GM12878 (cell line): ENCODE measurements at regions not wholly inside any gene's neighbourhood (a gene's known extent, or its start where the extent isn't known, plus 50 kb on each side); places are given as distances from the start of the nearest gene placed in this dataset.

Source experiments
- ATAC-seq: fragments of 200-7000 bp; cut with Tn5 transposase; 3 replicates; pipeline ENCODE4 v1.9.1; 2020; ENCODE audit warnings: mild to moderate bottlenecking, moderate library complexity
- BruUV-seq: library from RNA; stranded (reverse); fragments of 400-500 nt; replicated peaks from 2 replicates; lab custom pipeline; 2021; lab: Mats Ljungman, UMichigan
- CTCF ChIA-PET: fragments of 300-600 bp; sonication (Branson Sonifier 250); formaldehyde crosslinking; extraction: SDS; loops from one replicate; lab custom pipeline; 2021; ENCODE audit warnings: inconsistent platforms; lab: Yijun Ruan, JAX
- POLR2A ChIA-PET: fragments of 350-600 bp; formaldehyde crosslinking; extraction: SDS; loops from one replicate; lab custom pipeline; 2021; ENCODE audit warnings: inconsistent platforms; lab: Charles Lee
- RAD21 ChIA-PET: fragments of 300-600 bp; sonication (Branson Sonifier 250); formaldehyde crosslinking; loops from one replicate; lab custom pipeline; 2023; ENCODE audit warnings: antibody characterized with exemption; ENCODE audit not compliant: unreplicated experiment; lab: Charles Lee
- SMC1A ChIA-PET: fragments of 300-600 bp; sonication (Branson Sonifier 250); formaldehyde crosslinking; loops from one replicate; lab custom pipeline; 2023; ENCODE audit not compliant: unreplicated experiment, uncharacterized antibody; lab: Charles Lee
- DNase-seq: peaks from one replicate; pipeline ENCODE4 v3.0.0-alpha.2; 2011; ENCODE audit warnings: low read depth, low spot score
- FAIRE-seq: peaks from 3 replicates; lab custom pipeline; 2011; peaks lifted over from hg19 to GRCh38; lab: Jason Lieb, UNC
- H2AFZ ChIP-seq: 2 replicates; pipeline ENCODE4 v1.6.0; 2011; ENCODE audit warnings: low read depth, low read length, control low read depth; ENCODE audit not compliant: control insufficient read depth
- H3K27ac ChIP-seq: 2 replicates; pipeline ENCODE4 v1.5.1; 2011; ENCODE audit warnings: control low read depth; ENCODE audit not compliant: control insufficient read depth, insufficient read depth
- H3K27me3 ChIP-seq, 2 experiments: replicated peaks in 1 of 2; 2 replicates each; pipeline versions ENCODE4 v1.6.0 to v1.6.1; 2011; ENCODE audit warnings: low read length in 1 of 2; ENCODE audit not compliant: control insufficient read depth in 2 of 2, insufficient read depth in 2 of 2
- H3K36me3 ChIP-seq, 2 experiments: 2 replicates each; pipeline ENCODE4 v1.5.1; 2011; ENCODE audit warnings: low read length in 1 of 2; ENCODE audit not compliant: control insufficient read depth in 2 of 2, insufficient read depth in 2 of 2
- H3K4me1 ChIP-seq: 2 replicates; pipeline ENCODE4 v1.6.1; 2011; ENCODE audit warnings: mild to moderate bottlenecking, low read length, moderate library complexity, mixed read lengths; ENCODE audit not compliant: control insufficient read depth, insufficient read depth
- H3K4me2 ChIP-seq: 2 replicates; pipeline ENCODE4 v1.6.0; 2011; ENCODE audit warnings: control low read depth; ENCODE audit not compliant: control insufficient read depth, insufficient read depth
- H3K4me3 ChIP-seq: fragments of 200-600 bp; sonication (generic); 2 replicates; pipeline ENCODE4 v1.5.1; 2016
- H3K79me2 ChIP-seq: 2 replicates; pipeline ENCODE4 v1.6.0; 2011; ENCODE audit warnings: low read length; ENCODE audit not compliant: control insufficient read depth, insufficient read depth
- H3K9ac ChIP-seq: 2 replicates; pipeline ENCODE4 v1.8.0; 2011; ENCODE audit warnings: low read length, control low read depth, mixed read lengths; ENCODE audit not compliant: control insufficient read depth, insufficient read depth
- H3K9me3 ChIP-seq: replicated peaks from 3 replicates; pipeline ENCODE4 v1.5.1; 2011; ENCODE audit warnings: mild to moderate bottlenecking, low read length; ENCODE audit not compliant: control insufficient read depth, insufficient read depth
- H4K20me1 ChIP-seq: 2 replicates; pipeline ENCODE4 v1.6.0; 2011; ENCODE audit not compliant: control insufficient read depth, insufficient read depth
- CUX1 ChIP-seq: IDR thresholded peaks from 2 replicates; pipeline ENCODE4 v1.6.1; 2012; ENCODE audit warnings: improper control_type of control experiment, low read depth, low read length; ENCODE audit not compliant: insufficient replicate concordance
- HDAC2 ChIP-seq: fragments of 200-600 bp; sonication (generic); IDR thresholded peaks from 2 replicates; pipeline ENCODE4 v1.6.1; 2017
- HDAC6 ChIP-seq: fragments of 200-600 bp; sonication (generic); IDR thresholded peaks from one replicate; pipeline ENCODE4 v1.8.0; 2017; ENCODE audit warnings: antibody characterized with exemption; ENCODE audit not compliant: unreplicated experiment
- LARP7 ChIP-seq: fragments of 450-650 bp; IDR thresholded peaks from 2 replicates; pipeline ENCODE4 v1.6.1; 2017; ENCODE audit warnings: mild to moderate bottlenecking
- MAX ChIP-seq: IDR thresholded peaks from 2 replicates; pipeline ENCODE4 v1.6.1; 2012; ENCODE audit warnings: low read depth, low read length, improper control_type of control experiment
- MTA2 ChIP-seq: fragments of 450-650 bp; IDR thresholded peaks from 2 replicates; pipeline ENCODE4 v1.6.1; 2016; ENCODE audit warnings: low read depth, mild to moderate bottlenecking, moderate library complexity
- MTA3 ChIP-seq: IDR thresholded peaks from 2 replicates; pipeline ENCODE4 v1.6.1; 2012; ENCODE audit warnings: low read length, inconsistent platforms, borderline replicate concordance
- NBN ChIP-seq: fragments of 450-650 bp; IDR thresholded peaks from 2 replicates; pipeline ENCODE4 v1.6.1; 2016
- NKRF ChIP-seq: fragments of 450-650 bp; conservative IDR thresholded peaks from 2 replicates; pipeline ENCODE4 v1.6.1; 2017; ENCODE audit warnings: mild to moderate bottlenecking, moderate library complexity
- NR2C2 ChIP-seq: IDR thresholded peaks from 2 replicates; pipeline ENCODE4 v1.6.1; 2011; ENCODE audit warnings: borderline replicate concordance, low read depth; ENCODE audit not compliant: control insufficient read depth, insufficient read length
- SKIL ChIP-seq: fragments of 450-650 bp; IDR thresholded peaks from 2 replicates; pipeline ENCODE4 v1.6.1; 2017; ENCODE audit warnings: mild to moderate bottlenecking, low read depth, inconsistent platforms; ENCODE audit not compliant: poor library complexity, severe bottlenecking
- SUZ12 ChIP-seq: fragments of 200-600 bp; sonication (generic); IDR thresholded peaks from one replicate; pipeline ENCODE4 v1.6.1; 2018; ENCODE audit warnings: antibody characterized with exemption, mild to moderate bottlenecking; ENCODE audit not compliant: unreplicated experiment
- ZNF384 ChIP-seq: IDR thresholded peaks from 2 replicates; pipeline ENCODE4 v1.6.1; 2012; ENCODE audit warnings: low read depth, mild to moderate bottlenecking, low read length, improper control_type of control experiment, borderline replicate concordance
- WGBS: methylation state at CpG from one replicate; pipeline ENCODE4 v1.1.6; 2016; ENCODE audit warnings: low lambda C conversion rate; ENCODE audit not compliant: insufficient replicate concordance, insufficient coverage; ENCODE audit errors: missing lambda C conversion rate; 5-methylcytosine and 5-hydroxymethylcytosine counted together
- in situ Hi-C: fragments of 300-500 bp; cut with MboI; formaldehyde crosslinking; loops from 9 replicates; pipeline ENCODE4 v1.14.3; 2018; ENCODE audit warnings: mixed read lengths
- intact Hi-C: fragments of 100-400 bp; cut with micrococcal nuclease; formaldehyde crosslinking; loops from one replicate; pipeline ENCODE4 v1.14.2; 2022; ENCODE audit not compliant: unreplicated experiment

- no peak for TF ChIP-seq SKIL
- no peak for TF ChIP-seq NBN
- TF ChIP-seq LARP7 = no peak
Measured at GRCh38 chr5:66436721-66437120, 159.5 kb upstream of the MAST4 start (continued).

- H3K36me3 ChIP-seq = no peaks in the 10 kb centered on the region
- CTCF ChIA-PET = no interaction called here
- H3K4me3 ChIP-seq = no peak overlapping the region
- no peaks in the 10 kb centered on the region for H4K20me1 ChIP-seq
- DNase-seq (no peak), ATAC-seq (no peak), FAIRE-seq (no peak)
- no peaks in the 10 kb centered on the region for H3K4me1 ChIP-seq
- H3K9ac ChIP-seq = no peak overlapping the region
- BruUV-seq = no TSS peak
- 16% methylated on average over 4 of the region's 4 CpGs for WGBS
- no peak overlapping the region for H3K27ac ChIP-seq
- H3K79me2 ChIP-seq = no peaks in the 10 kb centered on the region
- no peaks in the 10 kb centered on the region for H3K27me3 ChIP-seq
- no peak overlapping the region for H3K4me2 ChIP-seq
- in situ Hi-C loops = no loop called here
- H2AFZ ChIP-seq = no peak overlapping the region
- SMC1A ChIA-PET = no interaction called here
- RAD21 ChIA-PET = interaction anchor here (0.7 kb wide), 1 partner anchor 148 kb away, joined by 3 read pairs; no protein-coding TSS in a partner anchor
- POLR2A ChIA-PET = no interaction called here
- intact Hi-C loops = loop anchor here (5.0 kb wide), 1 partner anchor 131 kb away; no protein-coding TSS in a partner anchor
- no peaks in the 10 kb centered on the region for H3K9me3 ChIP-seq
- TF ChIP-seq HDAC2 (no peak), NR2C2 (no peak), MAX (no peak), ZNF384 (no peak), CUX1 (no peak), NKRF (no peak), MTA3 (no peak), HDAC6 (no peak), MTA2 (no peak), SUZ12 (no peak)
Measured at GRCh38 chr5:66438087-66438486, 158.1 kb upstream of the MAST4 start.
